ENCODE measurements at regions not wholly inside any gene's neighbourhood (a gene's known extent, or its start where the extent isn't known, plus 50 kb on each side); places are given as distances from the start of the nearest gene placed in this dataset.

DNA sequence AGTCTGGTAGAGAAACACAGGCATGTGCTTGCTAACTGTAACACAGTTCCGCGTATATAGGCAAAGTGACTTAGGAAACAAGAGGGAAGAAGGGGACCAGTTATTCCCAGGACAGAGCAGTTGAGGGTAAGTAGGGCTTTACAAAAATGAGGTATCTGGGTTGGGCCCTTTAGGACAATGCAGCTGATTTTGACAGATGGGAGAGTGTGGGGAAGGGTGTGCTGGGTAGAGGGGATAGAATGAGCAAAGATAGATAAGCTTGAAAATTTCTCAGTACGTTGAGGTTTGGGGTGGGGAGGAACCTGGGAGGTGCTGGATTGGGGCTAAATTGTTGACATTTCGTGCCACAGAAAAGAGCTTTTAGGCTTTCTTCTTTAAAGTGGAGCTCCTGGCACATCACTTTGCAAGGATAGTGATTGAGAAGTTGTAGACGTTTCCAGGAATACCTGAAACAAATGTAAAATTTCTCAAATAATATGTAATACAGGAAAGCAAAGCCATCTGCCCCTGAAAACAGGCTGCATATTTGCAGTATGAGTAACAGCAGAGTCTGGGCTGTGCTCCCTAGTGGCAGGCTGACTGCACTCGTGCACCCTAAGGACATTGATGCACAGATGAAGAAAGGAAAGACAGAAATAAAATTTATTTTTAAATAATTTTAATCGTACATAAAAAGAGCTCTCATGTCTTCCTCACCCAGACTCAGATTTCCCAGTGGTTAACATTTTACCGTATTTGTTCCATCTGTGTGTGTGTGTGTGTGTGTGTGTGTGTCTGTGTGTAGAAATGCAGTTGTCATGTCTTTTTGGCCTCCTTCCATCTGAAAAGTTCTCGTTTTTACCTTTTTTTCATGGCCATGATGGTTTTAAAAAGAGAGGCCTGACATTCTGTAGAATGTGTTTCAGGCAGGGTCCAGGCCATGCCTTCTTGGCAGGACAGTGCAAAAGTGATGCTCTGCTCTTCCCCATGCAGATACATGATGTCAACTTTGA is 144.9 kb upstream of the DMRT1 start:
- no peaks in the 10 kb centered on the region for H3K9me3 ChIP-seq (ENCODE audit: control insufficient read depth in 4 of 4, low read length in 3 of 4)
- no peaks in the 10 kb centered on the region for H3K27me3 ChIP-seq (ENCODE audit: control insufficient read depth in 4 of 4, insufficient read depth in 4 of 4, low read length in 3 of 4)
- peaks cover 11 to 62% (median 52%) of the 10 kb centered on the region in 4 donors for H3K4me1 ChIP-seq (ENCODE audit: control insufficient read depth in 4 of 4, insufficient read depth in 4 of 4, low read length in 3 of 4)
- peak overlapping the region; percentile 7 to 91 for H3K27ac ChIP-seq (ENCODE audit: low read depth in 1 of 2, low read length in 2 of 2)
- WGBS, result 66% methylated on average over 9 of the region's 9 CpGs
- TF ChIP-seq RAD21 (IDR thresholded peaks at IDR 0.05) (peak in 1 of 2 donors; percentile 14), JUND (IDR thresholded peaks at IDR 0.05) (peak in 1 of 2 donors; percentile 47), GABPA (IDR thresholded peaks at IDR 0.05 in 1 of 2, conservative IDR thresholded peaks at IDR 0.05 in 1 of 2) (no peak)
- TF ChIP-seq, protein P1, sequence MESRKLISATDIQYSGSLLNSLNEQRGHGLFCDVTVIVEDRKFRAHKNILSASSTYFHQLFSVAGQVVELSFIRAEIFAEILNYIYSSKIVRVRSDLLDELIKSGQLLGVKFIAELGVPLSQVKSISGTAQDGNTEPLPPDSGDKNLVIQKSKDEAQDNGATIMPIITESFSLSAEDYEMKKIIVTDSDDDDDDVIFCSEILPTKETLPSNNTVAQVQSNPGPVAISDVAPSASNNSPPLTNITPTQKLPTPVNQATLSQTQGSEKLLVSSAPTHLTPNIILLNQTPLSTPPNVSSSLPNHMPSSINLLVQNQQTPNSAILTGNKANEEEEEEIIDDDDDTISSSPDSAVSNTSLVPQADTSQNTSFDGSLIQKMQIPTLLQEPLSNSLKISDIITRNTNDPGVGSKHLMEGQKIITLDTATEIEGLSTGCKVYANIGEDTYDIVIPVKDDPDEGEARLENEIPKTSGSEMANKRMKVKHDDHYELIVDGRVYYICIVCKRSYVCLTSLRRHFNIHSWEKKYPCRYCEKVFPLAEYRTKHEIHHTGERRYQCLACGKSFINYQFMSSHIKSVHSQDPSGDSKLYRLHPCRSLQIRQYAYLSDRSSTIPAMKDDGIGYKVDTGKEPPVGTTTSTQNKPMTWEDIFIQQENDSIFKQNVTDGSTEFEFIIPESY (IDR thresholded peaks at IDR 0.05), result no peak
- no peak overlapping the region for H3K4me3 ChIP-seq (ENCODE audit: low read depth in 1 of 3, low read length in 3 of 3)
- peaks cover 0 to 2% (median 0%) of the 10 kb centered on the region in 4 donors for H3K36me3 ChIP-seq (ENCODE audit: control insufficient read depth in 4 of 4, insufficient read depth in 3 of 4, low read depth in 1 of 4, low read length in 3 of 4)
- H3K9ac ChIP-seq (ENCODE audit: low read depth in 1 of 2, low read length in 2 of 2), result no peak overlapping the region
- no peak for DNase-seq (ENCODE audit: low spot score)

DNA sequence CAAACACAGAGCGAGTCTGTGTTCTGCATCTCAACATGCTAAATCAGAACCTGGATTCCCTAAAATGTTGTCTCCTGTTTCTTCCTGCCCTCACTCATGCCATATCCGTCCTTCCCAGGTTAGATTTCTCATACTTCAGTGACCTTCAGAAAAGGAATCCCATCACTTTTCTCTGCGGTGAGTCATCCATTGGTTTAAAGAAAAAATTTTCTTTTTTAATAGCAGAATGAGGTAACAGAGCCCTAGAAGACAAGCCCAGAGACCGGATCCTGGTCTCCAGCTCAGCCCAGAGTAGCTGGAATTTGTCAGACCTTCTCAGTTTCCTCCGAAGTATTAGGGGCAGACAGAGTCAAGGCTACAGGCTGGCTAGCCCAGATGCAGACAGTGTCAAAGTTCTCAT is 143.2 kb upstream of the DMRT1 start:
- Histone ChIP-seq H3K4me3 (ENCODE audit: low read depth in 1 of 3, low read length in 3 of 3) (no peak overlapping the region), H3K4me1 (ENCODE audit: control insufficient read depth in 4 of 4, insufficient read depth in 4 of 4, low read length in 3 of 4) (peaks cover 11 to 66% (median 54%) of the 10 kb centered on the region in 4 donors), H3K9ac (ENCODE audit: low read depth in 1 of 2, low read length in 2 of 2) (no peak overlapping the region), H3K36me3 (ENCODE audit: control insufficient read depth in 4 of 4, insufficient read depth in 3 of 4, low read depth in 1 of 4, low read length in 3 of 4) (peaks cover 0 to 2% (median 0%) of the 10 kb centered on the region in 4 donors), H3K9me3 (ENCODE audit: control insufficient read depth in 4 of 4, low read length in 3 of 4) (no peaks in the 10 kb centered on the region), H3K27ac (ENCODE audit: low read depth in 1 of 2, low read length in 2 of 2) (peak overlapping the region in 1 of 2 donors; percentile 54), H3K27me3 (ENCODE audit: control insufficient read depth in 4 of 4, insufficient read depth in 4 of 4, low read length in 3 of 4) (no peaks in the 10 kb centered on the region)
- DNase-seq (ENCODE audit: low spot score), result no peak
- TF ChIP-seq JUND (IDR thresholded peaks at IDR 0.05) (no peak), HNF4G (IDR thresholded peaks at IDR 0.05) (no peak), FOXA2 (IDR thresholded peaks at IDR 0.05) (no peak), EGR1 (IDR thresholded peaks at IDR 0.05; ENCODE audit: low read depth in 2 of 2) (no peak), GABPA (IDR thresholded peaks at IDR 0.05 in 1 of 2, conservative IDR thresholded peaks at IDR 0.05 in 1 of 2) (no peak), SP1 (IDR thresholded peaks at IDR 0.05) (no peak), HNF4A (conservative IDR thresholded peaks at IDR 0.05) (no peak), RXRA (IDR thresholded peaks at IDR 0.05) (no peak), FOXA1 (IDR thresholded peaks at IDR 0.05) (no peak), NR2F2 (IDR thresholded peaks at IDR 0.05) (no peak)
- TF ChIP-seq, protein P2, sequence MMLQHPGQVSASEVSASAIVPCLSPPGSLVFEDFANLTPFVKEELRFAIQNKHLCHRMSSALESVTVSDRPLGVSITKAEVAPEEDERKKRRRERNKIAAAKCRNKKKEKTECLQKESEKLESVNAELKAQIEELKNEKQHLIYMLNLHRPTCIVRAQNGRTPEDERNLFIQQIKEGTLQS (IDR thresholded peaks at IDR 0.05), result no peak
- TF ChIP-seq, protein P3, sequence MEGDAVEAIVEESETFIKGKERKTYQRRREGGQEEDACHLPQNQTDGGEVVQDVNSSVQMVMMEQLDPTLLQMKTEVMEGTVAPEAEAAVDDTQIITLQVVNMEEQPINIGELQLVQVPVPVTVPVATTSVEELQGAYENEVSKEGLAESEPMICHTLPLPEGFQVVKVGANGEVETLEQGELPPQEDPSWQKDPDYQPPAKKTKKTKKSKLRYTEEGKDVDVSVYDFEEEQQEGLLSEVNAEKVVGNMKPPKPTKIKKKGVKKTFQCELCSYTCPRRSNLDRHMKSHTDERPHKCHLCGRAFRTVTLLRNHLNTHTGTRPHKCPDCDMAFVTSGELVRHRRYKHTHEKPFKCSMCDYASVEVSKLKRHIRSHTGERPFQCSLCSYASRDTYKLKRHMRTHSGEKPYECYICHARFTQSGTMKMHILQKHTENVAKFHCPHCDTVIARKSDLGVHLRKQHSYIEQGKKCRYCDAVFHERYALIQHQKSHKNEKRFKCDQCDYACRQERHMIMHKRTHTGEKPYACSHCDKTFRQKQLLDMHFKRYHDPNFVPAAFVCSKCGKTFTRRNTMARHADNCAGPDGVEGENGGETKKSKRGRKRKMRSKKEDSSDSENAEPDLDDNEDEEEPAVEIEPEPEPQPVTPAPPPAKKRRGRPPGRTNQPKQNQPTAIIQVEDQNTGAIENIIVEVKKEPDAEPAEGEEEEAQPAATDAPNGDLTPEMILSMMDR (IDR thresholded peaks at IDR 0.05; ENCODE audit: low read depth, low read length, missing input control), result no peak
- TF ChIP-seq, protein P1 (IDR thresholded peaks at IDR 0.05), result no peak
- WGBS, result 89% methylated on average over 5 of the region's 5 CpGs
